SK-N-SH treated with all-trans-retinoic acid at 6 μM for 48 hours (cell line): ENCODE measurements at regions not wholly inside any gene's neighbourhood (a gene's known extent, or its start where the extent isn't known, plus 50 kb on each side); places are given as distances from the start of the nearest gene placed in this dataset.

Experiments used
- ATAC-seq: fragments of 200-7000 bp; cut with Tn5 transposase; 3 replicates; pipeline ENCODE4 v1.9.1; 2020; ENCODE audit warnings: mild to moderate bottlenecking, moderate library complexity
- CSDC2 ChIP-seq: fragments of 250-450 bp; sonication (Bioruptor Pico); IDR thresholded peaks from 2 replicates; pipeline ENCODE4 v1.5.0; 2020; ENCODE audit warnings: mild to moderate bottlenecking, moderate library complexity
- ESRRG ChIP-seq: fragments of 250-450 bp; sonication (Bioruptor Pico); IDR thresholded peaks from 2 replicates; pipeline ENCODE4 v1.6.1; 2021; ENCODE audit warnings: mild to moderate bottlenecking
- GLIS3 ChIP-seq: fragments of 250-450 bp; sonication (Bioruptor Pico); IDR thresholded peaks from 2 replicates; pipeline ENCODE4 v1.5.0; 2020; ENCODE audit warnings: mild to moderate bottlenecking, moderate library complexity
- ISL1 ChIP-seq: fragments of 250-450 bp; sonication (Bioruptor Pico); IDR thresholded peaks from 2 replicates; pipeline ENCODE4 v2.1.2; 2022; ENCODE audit warnings: mild to moderate bottlenecking, moderate library complexity
- OSR1 ChIP-seq: fragments of 250-450 bp; sonication (Bioruptor Pico); IDR thresholded peaks from 2 replicates; pipeline ENCODE4 v1.8.0; 2022; ENCODE audit warnings: moderate library complexity, mild to moderate bottlenecking, inconsistent platforms
- PATZ1 ChIP-seq: fragments of 250-450 bp; sonication (Bioruptor Pico); IDR thresholded peaks from 2 replicates; pipeline ENCODE4 v1.8.0; 2020; ENCODE audit warnings: mild to moderate bottlenecking, moderate library complexity, borderline replicate concordance
- POU6F1 ChIP-seq: fragments of 250-450 bp; sonication (Bioruptor Pico); IDR thresholded peaks from 2 replicates; pipeline ENCODE4 v1.8.0; 2021; ENCODE audit warnings: low read depth, mild to moderate bottlenecking, moderate library complexity, borderline replicate concordance
- PPARA ChIP-seq: fragments of 250-450 bp; sonication (Bioruptor Pico); IDR thresholded peaks from 2 replicates; pipeline ENCODE4 v1.5.0; 2020; ENCODE audit warnings: mild to moderate bottlenecking, borderline replicate concordance
- RARB ChIP-seq: fragments of 250-450 bp; sonication (Bioruptor Pico); IDR thresholded peaks from 2 replicates; pipeline ENCODE4 v1.8.0; 2021; ENCODE audit warnings: mild to moderate bottlenecking, moderate library complexity
- SNAI2 ChIP-seq: fragments of 250-450 bp; sonication (Bioruptor Pico); IDR thresholded peaks from 2 replicates; pipeline ENCODE4 v1.5.0; 2020; ENCODE audit warnings: mild to moderate bottlenecking, moderate library complexity
- TCF4 ChIP-seq: fragments of 250-450 bp; sonication (Bioruptor Pico); IDR thresholded peaks from 2 replicates; pipeline ENCODE4 v1.8.0; 2021; ENCODE audit warnings: mild to moderate bottlenecking, moderate library complexity, borderline replicate concordance
- TOX ChIP-seq: fragments of 250-450 bp; sonication (Bioruptor Pico); IDR thresholded peaks from 2 replicates; pipeline ENCODE4 v1.8.0; 2021; ENCODE audit warnings: mild to moderate bottlenecking, moderate library complexity, borderline replicate concordance
- ZFP3 ChIP-seq: fragments of 250-450 bp; sonication (Bioruptor Pico); IDR thresholded peaks from 2 replicates; pipeline ENCODE4 v1.5.0; 2020; ENCODE audit warnings: mild to moderate bottlenecking, moderate library complexity
- ZFP30 ChIP-seq: fragments of 450-650 bp; formaldehyde crosslinking; IDR thresholded peaks from 2 replicates; pipeline ENCODE4 v1.5.0; 2022; ENCODE audit warnings: mild to moderate bottlenecking, moderate library complexity
- ZNF565 ChIP-seq: fragments of 450-650 bp; formaldehyde crosslinking; conservative IDR thresholded peaks from 2 replicates; pipeline ENCODE4 v1.5.0; 2020; ENCODE audit warnings: low read depth, mild to moderate bottlenecking, moderate library complexity
- ZNF70 ChIP-seq: fragments of 450-650 bp; formaldehyde crosslinking; IDR thresholded peaks from 2 replicates; pipeline ENCODE4 v1.5.0; 2020; ENCODE audit warnings: mild to moderate bottlenecking, moderate library complexity
- ZNF8 ChIP-seq: fragments of 450-650 bp; formaldehyde crosslinking; IDR thresholded peaks from 2 replicates; pipeline ENCODE4 v1.5.0; 2020; ENCODE audit warnings: mild to moderate bottlenecking, moderate library complexity
- TF ChIP-seq, protein P1 (sequence below): fragments of 250-450 bp; sonication (Bioruptor Pico); IDR thresholded peaks from 2 replicates; pipeline ENCODE4 v1.5.0; 2020; ENCODE audit warnings: mild to moderate bottlenecking, moderate library complexity
- TF ChIP-seq, protein P2 (sequence below): fragments of 250-450 bp; sonication (Bioruptor Pico); IDR thresholded peaks from 2 replicates; pipeline ENCODE4 v1.5.1; 2020; ENCODE audit warnings: low read depth, mild to moderate bottlenecking, moderate library complexity

GRCh38 chr18:61948846-61949438 lies 56.1 kb upstream of the RNF152 start:
- TF ChIP-seq PATZ1 (no peak), GLIS3 (CRISPR knock-in tag) (no peak), TOX (no peak), TCF4 (no peak)
- TF ChIP-seq, protein P1, sequence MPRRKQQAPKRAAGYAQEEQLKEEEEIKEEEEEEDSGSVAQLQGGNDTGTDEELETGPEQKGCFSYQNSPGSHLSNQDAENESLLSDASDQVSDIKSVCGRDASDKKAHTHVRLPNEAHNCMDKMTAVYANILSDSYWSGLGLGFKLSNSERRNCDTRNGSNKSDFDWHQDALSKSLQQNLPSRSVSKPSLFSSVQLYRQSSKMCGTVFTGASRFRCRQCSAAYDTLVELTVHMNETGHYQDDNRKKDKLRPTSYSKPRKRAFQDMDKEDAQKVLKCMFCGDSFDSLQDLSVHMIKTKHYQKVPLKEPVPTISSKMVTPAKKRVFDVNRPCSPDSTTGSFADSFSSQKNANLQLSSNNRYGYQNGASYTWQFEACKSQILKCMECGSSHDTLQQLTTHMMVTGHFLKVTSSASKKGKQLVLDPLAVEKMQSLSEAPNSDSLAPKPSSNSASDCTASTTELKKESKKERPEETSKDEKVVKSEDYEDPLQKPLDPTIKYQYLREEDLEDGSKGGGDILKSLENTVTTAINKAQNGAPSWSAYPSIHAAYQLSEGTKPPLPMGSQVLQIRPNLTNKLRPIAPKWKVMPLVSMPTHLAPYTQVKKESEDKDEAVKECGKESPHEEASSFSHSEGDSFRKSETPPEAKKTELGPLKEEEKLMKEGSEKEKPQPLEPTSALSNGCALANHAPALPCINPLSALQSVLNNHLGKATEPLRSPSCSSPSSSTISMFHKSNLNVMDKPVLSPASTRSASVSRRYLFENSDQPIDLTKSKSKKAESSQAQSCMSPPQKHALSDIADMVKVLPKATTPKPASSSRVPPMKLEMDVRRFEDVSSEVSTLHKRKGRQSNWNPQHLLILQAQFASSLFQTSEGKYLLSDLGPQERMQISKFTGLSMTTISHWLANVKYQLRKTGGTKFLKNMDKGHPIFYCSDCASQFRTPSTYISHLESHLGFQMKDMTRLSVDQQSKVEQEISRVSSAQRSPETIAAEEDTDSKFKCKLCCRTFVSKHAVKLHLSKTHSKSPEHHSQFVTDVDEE (CRISPR knock-in tag), result no peak
- no peak for ATAC-seq

GRCh38 chr18:61948281-61948741 lies 55.5 kb upstream of the RNF152 start:
- peak; percentile 38 for ATAC-seq

GRCh38 chr18:61946449-61946848 lies 53.6 kb upstream of the RNF152 start:
- TF ChIP-seq CSDC2 (no peak), ISL1 (CRISPR knock-in tag) (no peak), POU6F1 (CRISPR knock-in tag) (no peak), PPARA (CRISPR knock-in tag) (no peak), ESRRG (CRISPR knock-in tag) (no peak), TCF4 (no peak), ZFP3 (CRISPR knock-in tag) (no peak), TOX (no peak), GLIS3 (CRISPR knock-in tag) (no peak), PATZ1 (no peak), SNAI2 (no peak), ZNF8 (no peak)
- TF ChIP-seq, protein P2, sequence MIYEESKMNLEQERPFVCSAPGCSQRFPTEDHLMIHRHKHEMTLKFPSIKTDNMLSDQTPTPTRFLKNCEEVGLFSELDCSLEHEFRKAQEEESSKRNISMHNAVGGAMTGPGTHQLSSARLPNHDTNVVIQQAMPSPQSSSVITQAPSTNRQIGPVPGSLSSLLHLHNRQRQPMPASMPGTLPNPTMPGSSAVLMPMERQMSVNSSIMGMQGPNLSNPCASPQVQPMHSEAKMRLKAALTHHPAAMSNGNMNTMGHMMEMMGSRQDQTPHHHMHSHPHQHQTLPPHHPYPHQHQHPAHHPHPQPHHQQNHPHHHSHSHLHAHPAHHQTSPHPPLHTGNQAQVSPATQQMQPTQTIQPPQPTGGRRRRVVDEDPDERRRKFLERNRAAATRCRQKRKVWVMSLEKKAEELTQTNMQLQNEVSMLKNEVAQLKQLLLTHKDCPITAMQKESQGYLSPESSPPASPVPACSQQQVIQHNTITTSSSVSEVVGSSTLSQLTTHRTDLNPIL (CRISPR knock-in tag), result no peak
- TF ChIP-seq, all 23 proteins: peak for 0
- ATAC-seq, result no peak

More at GRCh38 chr18:61948281-61948741, 55.5 kb upstream of the RNF152 start:
- TF ChIP-seq, protein P1 (CRISPR knock-in tag), result no peak
- TF ChIP-seq PPARA (CRISPR knock-in tag), result no peak
- TF ChIP-seq ZNF8, result no peak
- no peak for TF ChIP-seq CSDC2
- no peak for TF ChIP-seq ISL1 (CRISPR knock-in tag)
- no peak for TF ChIP-seq ZNF565 (CRISPR knock-in tag)
- TF ChIP-seq, protein P2 (CRISPR knock-in tag), result no peak
- no peak for TF ChIP-seq ZFP30 (CRISPR knock-in tag)
- no peak for TF ChIP-seq ZNF70
- no peak for TF ChIP-seq RARB (CRISPR knock-in tag)
- no peak for TF ChIP-seq GLIS3 (CRISPR knock-in tag)
- no peak for TF ChIP-seq OSR1 (CRISPR knock-in tag)
